Activated CD8-positive, alpha-beta memory T cell treated with anti-CD3 and anti-CD28 coated beads, Interleukin-2, amount 50 U/mL, for 24 hours (primary cell): ENCODE measurements at regions not wholly inside any gene's neighbourhood (a gene's known extent, or its start where the extent isn't known, plus 50 kb on each side); places are given as distances from the start of the nearest gene placed in this dataset.

Source experiments
- DNase-seq: peaks from one replicate; pipeline ENCODE4 v3.0.0-alpha.2; 2020; ENCODE audit errors: extremely low read depth

GRCh38 chr22:48864748-48865147 is 962.9 kb downstream of the BRD1 start:
- no peak for DNase-seq

GRCh38 chr22:48863965-48864528 is 963.6 kb downstream of the BRD1 start:
- DNase-seq = no peak

GRCh38 chr22:48860557-48860956 is 967.1 kb downstream of the BRD1 start:
- DNase-seq = no peak

GRCh38 chr22:48858856-48859255 is 968.8 kb downstream of the BRD1 start:
- no peak for DNase-seq

GRCh38 chr22:48858121-48858520 is 969.6 kb downstream of the BRD1 start:
- DNase-seq = no peak

GRCh38 chr22:48857202-48857805 is 970.4 kb downstream of the BRD1 start:
- no peak for DNase-seq

GRCh38 chr22:48856308-48856615 is 971.4 kb downstream of the BRD1 start:
- no peak for DNase-seq

- no peak for DNase-seq
Observed at GRCh38 chr22:48855593-48856307, 971.9 kb downstream of the BRD1 start.

GRCh38 chr22:48855013-48855412 is 972.7 kb downstream of the BRD1 start:
- no peak for DNase-seq

- DNase-seq = no peak
Observed at GRCh38 chr22:48853627-48854240, 973.9 kb downstream of the BRD1 start.

GRCh38 chr22:48851933-48852549 is 975.6 kb downstream of the BRD1 start:
- DNase-seq = no peak

GRCh38 chr22:48850658-48851287 is 976.9 kb downstream of the BRD1 start:
- DNase-seq = no peak

- DNase-seq = no peak
Observed at GRCh38 chr22:48849963-48850657, 977.6 kb downstream of the BRD1 start.

GRCh38 chr22:48849219-48849912 is 978.3 kb downstream of the BRD1 start:
- DNase-seq = no peak

- no peak for DNase-seq
Observed at GRCh38 chr22:48846200-48846599, 981.5 kb downstream of the BRD1 start.

- no peak for DNase-seq
Observed at GRCh38 chr22:48845356-48845936, 982.2 kb downstream of the BRD1 start.

- no peak for DNase-seq
Observed at GRCh38 chr22:48844056-48844675, 983.5 kb downstream of the BRD1 start.

- DNase-seq = no peak
Observed at GRCh38 chr22:48843640-48844039, 984.0 kb downstream of the BRD1 start.

GRCh38 chr22:48842976-48843375 is 984.7 kb downstream of the BRD1 start:
- DNase-seq = no peak

- DNase-seq = no peak
Observed at GRCh38 chr22:48842583-48842945, 985.1 kb downstream of the BRD1 start.
